BJ (cell line): ENCODE measurements at regions not wholly inside any gene's neighbourhood (a gene's known extent, or its start where the extent isn't known, plus 50 kb on each side); places are given as distances from the start of the nearest gene placed in this dataset.

Source experiments
- CTCF ChIA-PET: fragments of 350-600 bp; formaldehyde crosslinking; extraction: SDS; loops from one replicate; lab custom pipeline; 2021; ENCODE audit warnings: antibody characterized with exemption, inconsistent platforms; lab: Yijun Ruan, JAX
- POLR2A ChIA-PET: fragments of 300-600 bp; sonication (Branson Sonifier 250); formaldehyde crosslinking; extraction: SDS; loops from one replicate; lab custom pipeline; 2021; ENCODE audit warnings: antibody characterized with exemption; lab: Charles Lee
- DNase-seq: peaks from one replicate; pipeline ENCODE4 v3.0.0-alpha.2; 2011; ENCODE audit warnings: low read depth
- H3K27me3 ChIP-seq: 2 replicates; pipeline ENCODE4 v1.6.0; 2011; ENCODE audit warnings: low read length; ENCODE audit not compliant: control insufficient read depth, insufficient read depth
- H3K36me3 ChIP-seq: 2 replicates; pipeline ENCODE4 v1.5.1; 2011; ENCODE audit warnings: low read length; ENCODE audit not compliant: control insufficient read depth, insufficient read depth
- H3K4me3 ChIP-seq: 2 replicates; pipeline ENCODE4 v1.5.1; 2011; ENCODE audit warnings: low read depth, mild to moderate bottlenecking, control low read depth, low read length
- TF ChIP-seq, protein P1 (sequence below): IDR thresholded peaks from 2 replicates; pipeline ENCODE4 v1.5.1; 2011; ENCODE audit warnings: low read depth, mild to moderate bottlenecking, control low read depth, inconsistent platforms, low read length, moderate library complexity; ENCODE audit not compliant: insufficient read depth

- Histone ChIP-seq H3K27me3 (no peaks in the 10 kb centered on the region), H3K36me3 (no peaks in the 10 kb centered on the region), H3K4me3 (no peak overlapping the region)
- CTCF ChIA-PET = interaction anchor here (0.8 kb wide), 1 partner anchor 9 kb away, joined by 3 read pairs; no protein-coding TSS in a partner anchor
- TF ChIP-seq, protein P1, sequence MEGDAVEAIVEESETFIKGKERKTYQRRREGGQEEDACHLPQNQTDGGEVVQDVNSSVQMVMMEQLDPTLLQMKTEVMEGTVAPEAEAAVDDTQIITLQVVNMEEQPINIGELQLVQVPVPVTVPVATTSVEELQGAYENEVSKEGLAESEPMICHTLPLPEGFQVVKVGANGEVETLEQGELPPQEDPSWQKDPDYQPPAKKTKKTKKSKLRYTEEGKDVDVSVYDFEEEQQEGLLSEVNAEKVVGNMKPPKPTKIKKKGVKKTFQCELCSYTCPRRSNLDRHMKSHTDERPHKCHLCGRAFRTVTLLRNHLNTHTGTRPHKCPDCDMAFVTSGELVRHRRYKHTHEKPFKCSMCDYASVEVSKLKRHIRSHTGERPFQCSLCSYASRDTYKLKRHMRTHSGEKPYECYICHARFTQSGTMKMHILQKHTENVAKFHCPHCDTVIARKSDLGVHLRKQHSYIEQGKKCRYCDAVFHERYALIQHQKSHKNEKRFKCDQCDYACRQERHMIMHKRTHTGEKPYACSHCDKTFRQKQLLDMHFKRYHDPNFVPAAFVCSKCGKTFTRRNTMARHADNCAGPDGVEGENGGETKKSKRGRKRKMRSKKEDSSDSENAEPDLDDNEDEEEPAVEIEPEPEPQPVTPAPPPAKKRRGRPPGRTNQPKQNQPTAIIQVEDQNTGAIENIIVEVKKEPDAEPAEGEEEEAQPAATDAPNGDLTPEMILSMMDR = no peak
- POLR2A ChIA-PET = no interaction called here
- no peak for DNase-seq
Observed at GRCh38 chr20:39698752-39699151, 736.6 kb downstream of the DHX35 start.

- CTCF ChIA-PET = no interaction called here
- DNase-seq = no peak
- H3K27me3 ChIP-seq = no peaks in the 10 kb centered on the region
- H3K36me3 ChIP-seq = no peaks in the 10 kb centered on the region
- TF ChIP-seq, protein P1 = no peak
- H3K4me3 ChIP-seq = no peak overlapping the region
- POLR2A ChIA-PET = no interaction called here
Observed at GRCh38 chr20:39691151-39691862, 729.2 kb downstream of the DHX35 start.

DNA sequence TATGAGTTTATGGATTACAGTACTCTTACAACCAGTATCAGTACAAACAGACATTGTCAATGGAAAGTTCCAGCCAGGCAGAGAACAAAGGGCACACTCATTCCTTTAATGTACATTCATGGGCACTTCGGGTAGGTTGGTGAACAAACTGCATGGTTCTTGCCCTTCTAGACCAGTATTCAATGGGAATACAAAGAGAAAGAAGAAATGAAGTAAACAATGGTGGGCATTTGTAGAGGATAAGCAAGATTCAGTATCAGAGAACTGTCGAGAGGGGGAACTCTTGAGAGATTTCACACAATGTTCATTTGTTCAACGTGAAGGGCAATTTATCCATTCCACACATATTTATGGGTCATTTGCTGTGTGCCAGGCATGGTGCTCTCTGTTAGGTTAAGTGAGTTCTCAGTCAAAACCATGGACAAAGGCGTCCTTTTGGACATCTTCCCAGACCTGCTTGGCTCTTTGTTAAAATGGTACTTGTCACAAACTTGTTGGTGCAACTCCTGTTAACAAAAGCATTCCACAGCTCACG lies 714.8 kb downstream of the DHX35 start:
- H3K36me3 ChIP-seq = no peaks in the 10 kb centered on the region
- H3K27me3 ChIP-seq = no peaks in the 10 kb centered on the region; the same call in 1 of the 2 replicates
- ChIA-PET CTCF (interaction anchor here (0.7 to 2.3 kb wide), 6 partner anchors 9 to 197 kb away, joined by 3 to 20 read pairs (median 4); no protein-coding TSS in a partner anchor), POLR2A (no interaction called here)
- no peak for DNase-seq
- H3K4me3 ChIP-seq = no peak overlapping the region
- TF ChIP-seq, protein P1 = peak; percentile 45; the same call in 1 of the 2 replicates

DNA sequence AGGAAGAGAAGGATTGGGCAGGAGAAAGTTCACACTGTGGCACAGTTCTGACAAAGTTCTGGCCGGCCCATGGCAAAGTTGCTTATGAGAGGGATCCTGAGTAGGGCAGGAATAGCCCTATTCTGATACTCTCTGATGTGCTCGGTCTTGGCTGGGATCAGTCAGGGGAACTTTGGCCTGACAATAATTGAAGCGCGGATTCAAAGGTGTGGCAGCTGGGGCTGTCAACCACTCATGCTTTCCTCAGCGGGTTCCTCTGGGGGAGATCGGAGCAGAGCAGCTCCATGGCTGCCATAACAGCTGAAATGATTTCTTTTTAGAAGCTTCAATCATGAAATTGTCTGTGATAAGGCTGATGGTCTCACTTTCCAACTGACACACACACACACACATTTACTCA lies 714.1 kb downstream of the DHX35 start:
- TF ChIP-seq, protein P1 = no peak
- H3K4me3 ChIP-seq = no peak overlapping the region
- no peaks in the 10 kb centered on the region for H3K36me3 ChIP-seq
- ChIA-PET POLR2A (no interaction called here), CTCF (interaction anchor here (1.1 to 2.3 kb wide), 3 partner anchors 16 to 198 kb away, joined by 4 to 20 read pairs (median 5); no protein-coding TSS in a partner anchor)
- no peak for DNase-seq
- no peaks in the 10 kb centered on the region; the same call in 1 of the 2 replicates for H3K27me3 ChIP-seq

GRCh38 chr20:39674842-39675241 lies 712.7 kb downstream of the DHX35 start:
- TF ChIP-seq, protein P1 = no peak

More at GRCh38 chr20:39674842-39675241, 712.7 kb downstream of the DHX35 start:
- H3K36me3 ChIP-seq = no peaks in the 10 kb centered on the region
- ChIA-PET CTCF (no interaction called here), POLR2A (no interaction called here)
- DNase-seq = no peak
- H3K27me3 ChIP-seq = no peaks in the 10 kb centered on the region; the same call in 1 of the 2 replicates
- H3K4me3 ChIP-seq = no peak overlapping the region
